GM19240 (cell line): ENCODE measurements at regions not wholly inside any gene's neighbourhood (a gene's known extent, or its start where the extent isn't known, plus 50 kb on each side); places are given as distances from the start of the nearest gene placed in this dataset.

ENCODE experiments used
- DNase-seq: peaks from one replicate; pipeline ENCODE4 v3.0.0; 2011; ENCODE audit warnings: low spot score; ENCODE audit not compliant: insufficient read length

DNA sequence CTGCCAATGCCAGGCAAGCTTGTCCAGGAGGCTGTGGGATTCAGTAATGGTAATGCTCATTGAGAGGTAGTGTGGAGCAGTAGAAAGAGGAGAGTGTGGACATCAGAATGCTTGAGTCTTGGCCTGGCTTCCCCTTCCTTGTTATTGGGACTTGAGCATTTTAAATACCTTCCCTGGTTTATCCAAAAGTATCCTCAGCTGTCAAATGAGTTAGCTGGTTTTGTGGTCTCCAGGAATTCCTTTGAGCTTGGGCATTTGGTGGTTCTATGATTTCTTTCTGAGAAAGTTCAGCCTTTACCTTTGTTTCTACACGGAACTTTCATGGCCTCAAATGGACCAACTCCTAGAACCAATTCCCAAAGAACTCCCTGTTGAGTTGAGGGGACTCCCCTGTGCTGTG lies 264.3 kb downstream of the PTEN start:
- no peak for DNase-seq

GRCh38 chr10:88129013-88129412 lies 265.6 kb downstream of the PTEN start:
- no peak for DNase-seq

DNA sequence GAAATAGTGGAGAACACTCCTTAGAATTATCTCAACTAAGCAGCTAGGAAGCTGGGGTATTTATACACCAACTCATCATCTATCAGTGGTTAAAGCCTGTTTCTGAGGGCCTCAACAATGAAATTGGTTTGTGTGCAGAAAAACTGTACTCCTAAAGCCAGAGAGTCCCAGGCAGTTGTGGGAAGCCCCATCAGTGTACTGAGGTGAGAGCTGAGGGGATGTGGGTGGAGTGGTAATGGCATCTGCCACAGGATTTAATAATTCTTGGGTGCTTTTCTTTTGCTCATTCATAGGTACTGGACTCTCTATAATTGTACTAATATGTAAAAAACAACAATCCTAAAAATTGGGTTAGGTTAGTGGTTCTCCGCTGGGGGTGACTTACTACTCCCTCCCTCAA lies 267.5 kb downstream of the PTEN start:
- no peak for DNase-seq

GRCh38 chr10:88131511-88132139 lies 268.2 kb downstream of the PTEN start:
- DNase-seq: no peak

DNA sequence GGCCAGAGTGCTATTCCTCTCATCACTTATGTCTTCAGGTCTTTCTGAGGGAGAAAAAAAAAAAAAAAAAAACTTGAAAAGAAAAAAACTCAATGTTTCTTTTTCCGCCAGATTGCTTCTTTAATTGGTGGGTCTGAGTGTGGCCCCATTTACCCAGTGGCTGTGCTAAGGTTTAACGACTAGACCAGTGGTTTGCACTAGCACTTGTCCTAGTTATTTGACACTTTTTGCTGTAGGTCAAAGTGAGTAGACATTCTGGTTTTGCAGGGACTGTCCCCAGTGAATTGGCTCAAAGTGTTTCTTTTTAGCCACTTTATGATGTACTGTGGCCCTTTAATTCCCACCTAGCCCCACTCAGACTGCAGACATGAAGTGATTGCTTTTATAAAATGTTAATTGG lies 273.3 kb downstream of the PTEN start:
- DNase-seq: no peak

DNA sequence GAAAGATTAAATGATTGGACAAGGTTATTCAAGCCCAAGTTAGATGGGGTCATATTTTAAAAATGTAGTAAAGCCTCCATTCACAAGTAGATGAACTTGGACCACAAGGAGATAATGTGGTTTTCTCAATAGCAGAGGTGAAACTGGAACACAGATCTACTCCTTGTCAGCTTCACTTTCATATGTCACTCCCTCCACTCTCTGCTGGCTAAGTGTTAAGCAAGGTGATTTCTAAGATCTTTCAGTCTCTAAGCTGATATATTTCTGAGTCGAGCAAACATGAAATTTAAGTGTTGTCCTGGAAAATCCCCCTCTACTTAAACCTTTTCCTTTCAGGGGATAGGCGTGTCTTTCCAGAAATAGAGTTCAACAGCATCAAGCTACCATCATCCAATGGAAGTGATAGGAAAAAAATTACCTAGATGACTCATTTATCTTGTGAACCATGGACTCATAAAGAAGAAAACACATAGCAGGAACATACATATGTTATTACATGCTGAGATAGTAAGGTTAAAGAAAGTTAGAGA lies 275.0 kb downstream of the PTEN start:
- peak; percentile 64 for DNase-seq

- no peak for DNase-seq
Measured at GRCh38 chr10:88147000-88147798, 283.8 kb downstream of the PTEN start.

GRCh38 chr10:88149906-88150305 lies 286.5 kb downstream of the PTEN start:
- DNase-seq: no peak

DNA sequence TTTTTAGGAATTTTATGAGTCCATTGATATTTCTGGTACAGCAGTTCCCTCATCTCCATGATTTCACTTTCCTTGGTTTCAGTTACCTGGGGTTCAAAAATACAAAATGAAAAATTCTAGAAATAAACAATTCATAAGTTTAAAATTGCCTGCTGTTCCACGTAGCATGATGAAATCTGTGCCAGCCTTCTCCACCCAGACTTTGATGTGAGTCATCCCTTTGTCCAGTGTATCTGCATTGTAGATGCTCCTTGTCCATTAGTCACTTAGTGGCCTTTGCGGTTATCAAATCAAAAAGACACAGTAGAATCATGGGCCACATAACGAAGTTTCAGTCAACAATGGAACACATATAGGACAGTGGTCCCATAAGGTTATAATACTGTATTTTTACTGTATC lies 286.9 kb downstream of the PTEN start:
- DNase-seq: no peak

GRCh38 chr10:88152728-88153133 lies 289.3 kb downstream of the PTEN start:
- peak; percentile 52 for DNase-seq

GRCh38 chr10:88154596-88155250 lies 291.3 kb downstream of the PTEN start:
- no peak for DNase-seq

DNA sequence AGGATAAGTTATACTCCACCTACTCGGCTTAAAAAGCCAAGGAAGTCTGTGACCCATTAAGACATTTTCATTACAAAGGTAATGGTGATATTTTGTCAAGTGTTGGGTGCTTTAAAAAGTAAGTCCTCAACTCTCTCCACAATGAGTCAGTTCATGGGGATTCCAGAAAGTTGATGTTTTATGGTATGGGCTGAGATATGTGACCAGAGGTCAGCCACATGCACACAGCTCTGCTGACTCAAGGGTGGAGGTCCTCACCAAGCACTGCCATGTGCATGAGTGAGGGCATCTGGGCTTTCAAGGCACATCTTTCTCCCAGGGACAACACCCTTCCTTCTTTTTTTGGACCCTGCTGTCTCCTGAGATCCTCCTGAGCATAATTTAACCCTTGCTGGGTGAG lies 292.9 kb downstream of the PTEN start:
- DNase-seq: no peak

DNA sequence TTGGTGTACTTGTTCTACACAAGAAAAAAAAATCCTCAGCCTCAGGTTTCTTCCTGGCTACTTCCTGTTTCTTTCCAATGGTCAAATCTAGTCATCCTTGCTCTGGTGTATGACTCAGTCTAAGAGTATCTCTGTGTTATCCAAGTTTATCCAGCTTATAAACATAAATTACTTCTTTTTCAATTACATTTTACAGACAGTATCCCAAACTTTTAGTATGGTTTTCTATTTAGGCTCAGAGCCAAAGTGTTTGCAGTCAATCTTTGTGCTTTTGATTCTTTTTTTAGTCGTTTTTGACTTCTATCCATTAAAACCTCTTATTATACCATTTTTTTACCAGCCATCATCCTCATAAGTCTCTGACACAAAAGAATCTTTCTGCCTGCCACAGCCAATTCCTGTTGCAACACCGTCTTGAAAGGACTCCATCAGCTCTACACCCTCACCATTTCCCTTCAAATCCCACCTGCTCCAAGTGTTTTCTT lies 294.6 kb downstream of the PTEN start:
- no peak for DNase-seq

DNA sequence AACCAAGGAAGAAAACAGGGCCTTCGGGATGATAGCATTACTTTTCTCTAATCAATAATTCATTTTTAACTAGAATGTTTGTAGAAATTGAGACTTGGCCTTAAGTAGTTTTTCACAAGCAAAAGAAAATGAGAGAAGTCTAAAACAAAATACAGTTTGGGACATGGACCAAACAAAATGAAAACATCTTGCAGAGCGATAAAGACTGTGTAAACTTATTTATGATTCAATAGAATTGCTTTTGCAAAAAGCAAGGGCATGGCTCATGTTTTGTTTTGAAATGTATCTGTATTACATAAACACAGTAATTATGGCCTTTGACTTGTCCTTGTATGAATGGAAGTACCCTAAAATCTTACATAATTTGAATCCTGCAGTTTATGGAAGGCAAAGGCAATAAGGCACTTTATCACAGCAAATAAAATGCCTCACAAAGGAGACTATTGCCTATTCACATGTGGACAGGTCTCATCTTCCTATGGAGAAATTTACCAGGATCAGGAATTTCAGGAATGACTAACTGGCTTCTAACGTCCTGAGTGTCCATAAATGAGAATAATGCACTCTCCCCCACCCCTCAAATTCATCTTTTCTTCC lies 295.2 kb downstream of the PTEN start:
- DNase-seq: no peak

DNA sequence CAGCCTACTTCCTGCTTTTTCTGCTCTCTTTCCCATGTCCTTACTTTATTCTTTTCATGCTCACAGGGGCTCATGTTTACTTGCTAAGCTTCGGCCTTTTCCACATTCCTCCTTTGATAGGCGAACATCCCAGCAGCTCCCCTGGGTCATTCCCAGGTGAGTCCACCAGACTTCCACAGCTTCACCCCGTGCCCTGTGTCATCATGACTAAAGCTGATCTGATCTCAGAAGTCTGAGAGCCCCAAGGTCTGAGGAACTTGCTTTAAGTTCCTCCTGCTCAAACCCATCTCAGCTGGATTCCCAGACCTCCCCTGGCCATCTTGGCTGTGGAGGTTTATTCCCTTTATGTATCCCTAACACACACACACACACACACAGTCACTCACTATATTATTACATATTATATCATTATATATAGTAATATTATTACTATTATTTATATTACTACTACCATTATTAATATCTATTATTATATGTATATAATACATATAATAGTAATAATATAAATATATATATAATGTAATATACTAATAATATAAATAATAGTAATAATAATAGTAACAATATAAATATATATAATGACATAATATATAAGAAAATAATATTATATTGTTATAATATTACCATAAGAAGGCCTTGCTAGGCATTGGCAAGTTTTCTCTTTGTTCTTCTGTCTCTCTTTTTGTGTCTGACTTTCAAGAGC lies 295.9 kb downstream of the PTEN start:
- no peak for DNase-seq

DNA sequence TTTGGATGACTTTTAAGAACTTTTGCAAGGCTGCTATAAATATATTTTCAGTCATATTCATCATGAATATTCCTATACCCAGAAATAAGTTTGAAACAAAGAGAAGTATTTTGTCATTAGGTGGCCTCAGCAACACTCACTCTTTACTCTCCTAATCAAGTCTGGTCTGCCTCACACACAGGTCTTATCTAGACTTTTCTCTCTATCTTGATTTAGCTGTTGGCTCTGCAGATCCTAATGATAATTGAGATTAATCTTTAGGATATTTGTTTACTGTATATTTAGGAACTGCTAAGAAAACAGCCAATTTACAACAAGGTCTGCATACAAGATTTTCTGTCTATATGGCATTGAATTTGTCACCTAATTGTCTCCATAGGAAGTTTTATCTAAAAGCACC lies 297.6 kb downstream of the PTEN start:
- no peak for DNase-seq

- DNase-seq: no peak
Measured at GRCh38 chr10:88161756-88162155, 298.3 kb downstream of the PTEN start.

GRCh38 chr10:88162852-88163251 lies 299.4 kb downstream of the PTEN start:
- DNase-seq: no peak

- DNase-seq: no peak
Measured at GRCh38 chr10:88163572-88163971, 300.1 kb downstream of the PTEN start.

GRCh38 chr10:88164471-88164870 lies 301.0 kb downstream of the PTEN start:
- DNase-seq: no peak

- DNase-seq: no peak
Measured at GRCh38 chr10:88165849-88166271, 302.4 kb downstream of the PTEN start.
